Adrenal gland (tissue), 9 donors: ENCODE measurements at regions not wholly inside any gene's neighbourhood (a gene's known extent, or its start where the extent isn't known, plus 50 kb on each side); places are given as distances from the start of the nearest gene placed in this dataset.
"Not testable (repeated sequence)": the region's sequence is repeated elsewhere in the genome, so short reads cannot be mapped to it uniquely, and the experiment has no call there.

Source experiments
- DNase-seq, 7 donors: peaks; one replicate each; pipeline ENCODE4 v3.0.0-alpha.2; 2019 to 2020
- H3K27ac ChIP-seq, 5 donors: fragments of 200-600 bp; sonication (generic) in 4 of 5; 1 replicate in 3 of 5; 2 replicates in 2 of 5; pipeline versions ENCODE4 v1.5.1 to v1.8.0; 2016 to 2020; ENCODE audit warnings: mild to moderate bottlenecking in 1 of 5
- H3K27me3 ChIP-seq: fragments of 200-600 bp; 2 replicates; pipeline ENCODE4 v1.8.0; 2021
- H3K36me3 ChIP-seq, 2 donors: fragments of 200-600 bp; replicated peaks in 1 of 2; 1 replicate in 1 of 2; 2 replicates in 1 of 2; pipeline versions ENCODE4 v1.5.1 to v1.8.0; 2018 to 2022
- H3K4me1 ChIP-seq, 2 donors: fragments of 200-600 bp; replicated peaks in 1 of 2; 1 replicate in 1 of 2; 2 replicates in 1 of 2; pipeline versions ENCODE4 v1.5.1 to v1.8.0; 2018 to 2021
- H3K4me3 ChIP-seq, 4 donors: fragments of 200-600 bp; sonication (generic) in 3 of 4; one replicate each; pipeline ENCODE4 v1.5.1; 2016 to 2018
- H3K9me3 ChIP-seq, 3 donors: fragments of 200-600 bp; sonication (generic) in 1 of 3; replicated peaks in 1 of 3; 1 replicate in 2 of 3; 2 replicates in 1 of 3; pipeline versions ENCODE4 v1.5.1 to v1.8.0; 2016 to 2021
- CTCF ChIP-seq, 6 experiments: fragments of 450-650 bp in 4 of 6; fragments of 200-600 bp in 2 of 6; sonication (generic) in 1 of 6; IDR thresholded peaks; 1 replicate in 5 of 6; 2 replicates in 1 of 6; pipeline versions ENCODE4 v1.5.1 to v1.8.0; 2016 to 2021; ENCODE audit warnings: antibody characterized with exemption in 6 of 6, mild to moderate bottlenecking in 2 of 6, moderate library complexity in 1 of 6
- POLR2A ChIP-seq, 2 donors: fragments of 450-650 bp; IDR thresholded peaks; one replicate each; pipeline ENCODE4 v1.6.1; 2017; ENCODE audit warnings: antibody characterized with exemption in 2 of 2, mild to moderate bottlenecking in 2 of 2, moderate library complexity in 1 of 2
- WGBS, 4 donors: extraction: QIAGEN DNeasy Blood & Tissue Kit in 2 of 4; methylation state at CpG; one replicate each; pipeline versions ENCODE4 v1.1.5 to v1.1.7; 2013 to 2017; 5-methylcytosine and 5-hydroxymethylcytosine counted together
- intact Hi-C, 2 donors: fragments of 100-400 bp; cut with DNase I; formaldehyde crosslinking; loops; one replicate each; pipeline versions ENCODE4 v1.14.1 to v1.15.0; 2022 to 2023
- donor health status: healthy with polysubstance abuse.
- donor health status: Bipolar disorder and iron deficiency.
- donor health status: DM: yes; HTN: yes; CAD: no.
- donor health status: DM: no; HTN: no; CAD: no.
- donor health status: DM: no; HTN: no; CAD: no.

- Histone ChIP-seq H3K27me3 (no peaks in the 10 kb centered on the region), H3K9me3 (no peaks in the 10 kb centered on the region), H3K4me1 (no peaks in the 10 kb centered on the region), H3K4me3 (no peak overlapping the region), H3K27ac (no peak overlapping the region), H3K36me3 (no peaks in the 10 kb centered on the region)
- intact Hi-C loops: no loop called here
- no peak for DNase-seq
- WGBS, 4 donors: 92 to 94% (median 92%) methylated on average over 11 of the region's 11 CpGs
- no peak for TF ChIP-seq POLR2A (IDR thresholded peaks at IDR 0.05)
- no peak for TF ChIP-seq CTCF (IDR thresholded peaks at IDR 0.05)
These were observed 128.9 kb upstream of the RIOK3 start for GRCh38 chr18:23324056-23324811.

GRCh38 chr18:23324861-23325260, 128.2 kb upstream of the RIOK3 start:
- H3K36me3 ChIP-seq: no peaks in the 10 kb centered on the region
- intact Hi-C loops: no loop called here
- H3K27me3 ChIP-seq: no peaks in the 10 kb centered on the region
- H3K4me3 ChIP-seq: no peak overlapping the region
- WGBS, 4 donors: 86 to 93% (median 90%) methylated on average over 4 of the region's 4 CpGs
- H3K4me1 ChIP-seq: no peaks in the 10 kb centered on the region
- no peaks in the 10 kb centered on the region for H3K9me3 ChIP-seq
- no peak for DNase-seq
- H3K27ac ChIP-seq: no peak overlapping the region
- no peak for TF ChIP-seq CTCF (IDR thresholded peaks at IDR 0.05)
- no peak for TF ChIP-seq POLR2A (IDR thresholded peaks at IDR 0.05)

- H3K27ac ChIP-seq, intact Hi-C loops, DNase-seq, H3K4me3 ChIP-seq, H3K4me1 ChIP-seq, H3K36me3 ChIP-seq, H3K9me3 ChIP-seq, H3K27me3 ChIP-seq: not testable (repeated sequence)
- WGBS, 4 donors: 93 to 96% (median 95%) methylated on average over 3 of the region's 3 CpGs
These were observed 123.4 kb upstream of the RIOK3 start for GRCh38 chr18:23329671-23330070.

GRCh38 chr18:23330423-23330822, 122.7 kb upstream of the RIOK3 start:
- no peak overlapping the region for H3K27ac ChIP-seq
- intact Hi-C loops: no loop called here
- peaks cover 0 to 1% of the 10 kb centered on the region in 2 donors for H3K4me1 ChIP-seq
- no peak for DNase-seq
- no peak for TF ChIP-seq POLR2A (IDR thresholded peaks at IDR 0.05)
- no peak for TF ChIP-seq CTCF (IDR thresholded peaks at IDR 0.05)
- no peaks in the 10 kb centered on the region for H3K27me3 ChIP-seq
- no peak overlapping the region for H3K4me3 ChIP-seq
- H3K9me3 ChIP-seq: no peaks in the 10 kb centered on the region
- no peaks in the 10 kb centered on the region for H3K36me3 ChIP-seq
- WGBS, 4 donors: 93 to 98% (median 95%) methylated on average over 8 of the region's 8 CpGs
